Activated B cell treated with CpG ODN at 0.5 μM for 24 hours (primary cell): ENCODE measurements at regions not wholly inside any gene's neighbourhood (a gene's known extent, or its start where the extent isn't known, plus 50 kb on each side); places are given as distances from the start of the nearest gene placed in this dataset.

ENCODE experiments used
- ATAC-seq: fragments of 200-7000 bp; cut with Tn5 transposase; one replicate; pipeline ENCODE4 v1.10.0; 2021; ENCODE audit warnings: low read depth, mild to moderate bottlenecking, moderate library complexity
- CTCF ChIA-PET: fragments of 350-600 bp; sonication (Branson Sonifier 250); formaldehyde crosslinking; loops from one replicate; lab custom pipeline; 2021; ENCODE audit warnings: antibody characterized with exemption; lab: Charles Lee
- POLR2A ChIA-PET: fragments of 350-600 bp; sonication (Branson Sonifier 250); formaldehyde crosslinking; loops from one replicate; lab custom pipeline; 2021; ENCODE audit warnings: antibody characterized with exemption; lab: Charles Lee
- DNase-seq: peaks from one replicate; pipeline ENCODE4 v3.0.0; 2022
- H3K27ac Mint-ChIP-seq: one replicate; pipeline ENCODE4 v1.8.0; 2020; ENCODE audit warnings: mixed read lengths
- H3K27me3 Mint-ChIP-seq: one replicate; pipeline ENCODE4 v1.8.0; 2021; ENCODE audit warnings: mixed read lengths
- H3K36me3 Mint-ChIP-seq: one replicate; pipeline ENCODE4 v1.8.0; 2021; ENCODE audit warnings: low read depth, mixed read lengths
- H3K4me1 Mint-ChIP-seq: one replicate; pipeline ENCODE4 v1.8.0; 2021; ENCODE audit warnings: mixed read lengths
- H3K4me3 Mint-ChIP-seq: one replicate; pipeline ENCODE4 v1.8.0; 2020; ENCODE audit warnings: mild to moderate bottlenecking, mixed read lengths
- H3K9me3 Mint-ChIP-seq: one replicate; pipeline ENCODE4 v1.8.0; 2020; ENCODE audit warnings: mixed read lengths
- intact Hi-C: fragments of 100-400 bp; cut with micrococcal nuclease; formaldehyde crosslinking; loops from one replicate; pipeline ENCODE4 v1.15.1; 2024
- TF ChIP-seq, protein P1 (sequence below): fragments of 200-600 bp; IDR thresholded peaks from one replicate; pipeline ENCODE4 v1.8.0; 2022; ENCODE audit warnings: antibody characterized with exemption, mild to moderate bottlenecking

DNA sequence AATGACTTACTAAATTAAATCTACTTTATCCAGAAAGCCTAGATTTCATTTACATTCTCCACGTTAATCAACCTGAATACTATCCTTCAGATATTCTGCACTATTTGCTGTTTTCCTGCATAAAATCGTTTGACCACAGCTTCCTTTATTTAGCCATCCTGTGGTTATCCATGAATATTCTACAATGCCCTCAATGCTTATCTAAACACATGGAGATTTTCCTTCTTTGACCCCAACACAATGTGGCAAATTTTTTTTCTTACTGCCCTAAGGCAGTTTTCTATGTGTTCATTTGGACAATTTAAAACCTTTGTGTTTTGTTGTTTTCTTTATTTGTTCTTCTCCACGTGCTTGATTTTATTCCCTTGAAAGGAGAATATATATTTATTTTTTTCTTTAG lies 495.5 kb upstream of the ROBO1 start:
- intact Hi-C loops: no loop called here
- H3K4me3 Mint-ChIP-seq: no peak overlapping the region
- no peaks in the 10 kb centered on the region for H3K4me1 Mint-ChIP-seq
- DNase-seq: no peak
- TF ChIP-seq, protein P1, sequence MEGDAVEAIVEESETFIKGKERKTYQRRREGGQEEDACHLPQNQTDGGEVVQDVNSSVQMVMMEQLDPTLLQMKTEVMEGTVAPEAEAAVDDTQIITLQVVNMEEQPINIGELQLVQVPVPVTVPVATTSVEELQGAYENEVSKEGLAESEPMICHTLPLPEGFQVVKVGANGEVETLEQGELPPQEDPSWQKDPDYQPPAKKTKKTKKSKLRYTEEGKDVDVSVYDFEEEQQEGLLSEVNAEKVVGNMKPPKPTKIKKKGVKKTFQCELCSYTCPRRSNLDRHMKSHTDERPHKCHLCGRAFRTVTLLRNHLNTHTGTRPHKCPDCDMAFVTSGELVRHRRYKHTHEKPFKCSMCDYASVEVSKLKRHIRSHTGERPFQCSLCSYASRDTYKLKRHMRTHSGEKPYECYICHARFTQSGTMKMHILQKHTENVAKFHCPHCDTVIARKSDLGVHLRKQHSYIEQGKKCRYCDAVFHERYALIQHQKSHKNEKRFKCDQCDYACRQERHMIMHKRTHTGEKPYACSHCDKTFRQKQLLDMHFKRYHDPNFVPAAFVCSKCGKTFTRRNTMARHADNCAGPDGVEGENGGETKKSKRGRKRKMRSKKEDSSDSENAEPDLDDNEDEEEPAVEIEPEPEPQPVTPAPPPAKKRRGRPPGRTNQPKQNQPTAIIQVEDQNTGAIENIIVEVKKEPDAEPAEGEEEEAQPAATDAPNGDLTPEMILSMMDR: no peak
- CTCF ChIA-PET: no interaction called here
- no peaks in the 10 kb centered on the region for H3K36me3 Mint-ChIP-seq
- POLR2A ChIA-PET: no interaction called here
- no peaks in the 10 kb centered on the region for H3K27me3 Mint-ChIP-seq
- H3K9me3 Mint-ChIP-seq: peaks cover 7% of the 10 kb centered on the region
- H3K27ac Mint-ChIP-seq: no peak overlapping the region
- ATAC-seq: no peak

DNA sequence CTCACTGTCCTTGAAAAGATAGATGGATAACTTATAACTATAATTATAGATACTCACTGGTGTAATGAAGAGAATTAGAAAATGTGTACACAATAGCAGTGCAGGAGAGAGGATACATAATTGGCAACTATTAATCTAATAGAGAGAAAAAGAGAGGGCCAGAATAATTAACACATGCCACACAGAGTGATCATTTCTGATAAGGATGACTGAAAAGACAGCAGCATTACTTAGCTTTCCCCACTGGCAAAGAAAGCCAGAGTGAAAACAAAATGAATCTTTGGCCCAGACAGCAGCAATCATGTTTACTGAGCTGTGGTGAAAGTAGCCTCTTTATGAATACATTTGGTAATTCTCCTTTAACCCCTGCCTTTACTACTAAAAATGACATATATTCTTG lies 493.3 kb upstream of the ROBO1 start:
- no peak for ATAC-seq

DNA sequence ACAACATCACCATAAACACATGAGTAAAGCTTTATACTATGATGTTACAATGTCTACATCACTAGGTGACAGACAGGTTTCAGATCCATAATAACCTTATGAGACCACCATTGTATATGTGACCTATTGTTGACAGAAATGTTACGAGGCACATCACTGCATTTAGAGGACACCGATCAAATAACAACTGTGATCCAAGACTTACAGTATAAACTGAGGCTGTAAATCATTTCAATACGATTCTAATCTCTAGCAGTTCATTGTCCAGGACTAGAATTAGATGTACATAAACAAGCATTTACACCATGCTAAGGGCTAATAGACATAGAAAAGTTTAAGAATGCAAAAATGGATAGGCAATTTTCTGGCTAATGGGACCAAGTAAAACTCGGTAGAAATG lies 491.9 kb upstream of the ROBO1 start:
- Mint-ChIP-seq H3K27me3 (no peaks in the 10 kb centered on the region), H3K36me3 (no peaks in the 10 kb centered on the region), H3K9me3 (peaks cover 4% of the 10 kb centered on the region), H3K27ac (no peak overlapping the region), H3K4me3 (no peak overlapping the region), H3K4me1 (no peaks in the 10 kb centered on the region)
- ChIA-PET CTCF (no interaction called here), POLR2A (no interaction called here)
- no peak for DNase-seq
- intact Hi-C loops: no loop called here
- TF ChIP-seq, protein P1: no peak
- no peak for ATAC-seq

More for the DNA sequence above, 493.3 kb upstream of the ROBO1 start:
- TF ChIP-seq, protein P1: no peak
- Mint-ChIP-seq H3K27me3 (no peaks in the 10 kb centered on the region), H3K9me3 (peaks cover 8% of the 10 kb centered on the region), H3K27ac (no peak overlapping the region), H3K36me3 (no peaks in the 10 kb centered on the region), H3K4me3 (no peak overlapping the region), H3K4me1 (no peaks in the 10 kb centered on the region)
- no peak for DNase-seq
- intact Hi-C loops: no loop called here
- ChIA-PET CTCF (no interaction called here), POLR2A (no interaction called here)

DNA sequence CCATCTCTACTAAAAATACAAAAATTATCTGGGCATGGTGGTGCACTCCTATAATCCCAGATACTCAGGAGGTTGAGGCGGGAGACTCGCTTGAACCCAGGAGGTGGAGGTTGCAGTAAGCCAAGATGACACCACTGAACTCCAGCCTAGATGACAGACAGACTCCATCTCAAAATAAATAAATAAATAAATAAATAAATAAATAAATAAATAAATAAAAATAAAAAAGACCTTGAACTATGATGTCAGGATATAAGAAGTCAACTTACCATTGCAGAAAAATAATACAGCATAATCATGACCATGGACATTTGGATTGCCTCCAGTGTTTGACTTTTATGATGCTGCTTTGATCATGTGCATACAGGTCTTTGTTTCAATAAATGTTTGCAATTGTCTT lies 484.3 kb upstream of the ROBO1 start:
- intact Hi-C loops: no loop called here
- Mint-ChIP-seq H3K4me1 (no peaks in the 10 kb centered on the region), H3K9me3 (peaks cover 21% of the 10 kb centered on the region), H3K36me3 (no peaks in the 10 kb centered on the region), H3K27me3 (no peaks in the 10 kb centered on the region), H3K27ac (no peak overlapping the region), H3K4me3 (no peak overlapping the region)
- TF ChIP-seq, protein P1: no peak
- no peak for ATAC-seq
- ChIA-PET POLR2A (no interaction called here), CTCF (no interaction called here)
- no peak for DNase-seq

DNA sequence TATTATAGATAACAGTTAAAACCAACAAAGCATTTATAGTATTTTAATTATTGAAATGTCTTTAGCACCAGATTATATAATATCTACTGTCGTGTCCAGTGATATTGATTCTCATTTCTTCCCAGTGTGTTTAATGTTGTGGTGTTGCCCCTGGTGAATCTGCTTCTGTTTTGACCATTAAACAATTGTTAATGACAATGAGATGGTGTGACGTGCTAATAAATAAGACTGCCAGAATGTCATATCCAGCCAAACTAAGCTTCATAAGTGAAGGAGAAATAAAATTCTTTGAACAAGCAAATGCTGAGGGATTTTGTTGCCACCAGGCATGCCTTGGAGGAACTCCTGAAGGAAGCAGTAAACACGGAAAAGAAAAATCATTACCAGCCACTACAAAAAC lies 480.0 kb upstream of the ROBO1 start:
- H3K36me3 Mint-ChIP-seq: no peaks in the 10 kb centered on the region
- H3K27me3 Mint-ChIP-seq: no peaks in the 10 kb centered on the region
- TF ChIP-seq, protein P1: no peak
- DNase-seq (no peak), ATAC-seq (no peak)
- intact Hi-C loops: no loop called here
- no peak overlapping the region for H3K27ac Mint-ChIP-seq
- ChIA-PET POLR2A (no interaction called here), CTCF (no interaction called here)
- no peak overlapping the region for H3K4me3 Mint-ChIP-seq
- peaks cover 24% of the 10 kb centered on the region for H3K9me3 Mint-ChIP-seq
- no peaks in the 10 kb centered on the region for H3K4me1 Mint-ChIP-seq
